PFSK-1 (cell line): ENCODE measurements at regions not wholly inside any gene's neighbourhood (a gene's known extent, or its start where the extent isn't known, plus 50 kb on each side); places are given as distances from the start of the nearest gene placed in this dataset.

ENCODE experiments used
- FOXP2 ChIP-seq: optimal IDR thresholded peaks from 2 replicates; pipeline ENCODE3; 2011; ENCODE audit warnings: borderline replicate concordance, control low read depth, inconsistent platforms; ENCODE audit not compliant: insufficient read depth; ENCODE audit errors: extremely low read length, extremely low read depth
- POLR2AphosphoS5 ChIP-seq: IDR thresholded peaks from 2 replicates; pipeline ENCODE4 v1.6.1; 2012; ENCODE audit warnings: low read depth, mild to moderate bottlenecking, control low read depth, low read length, moderate library complexity
- SIN3A ChIP-seq: IDR thresholded peaks from 2 replicates; pipeline ENCODE4 v1.6.1; 2012; ENCODE audit warnings: mild to moderate bottlenecking, low read length, moderate library complexity, borderline replicate concordance; ENCODE audit not compliant: insufficient read depth
- TAF1 ChIP-seq: IDR thresholded peaks from 2 replicates; pipeline ENCODE4 v1.6.1; 2012; ENCODE audit warnings: low read length, control low read depth, borderline replicate concordance; ENCODE audit not compliant: insufficient read depth
- TF ChIP-seq, protein P1 (sequence below), 2 experiments: IDR thresholded peaks; 2 replicates each; pipeline versions ENCODE4 v1.6.1 to v1.8.0; 2011 to 2012; ENCODE audit warnings: low read depth in 2 of 2, low read length in 2 of 2, control low read depth in 1 of 2, inconsistent platforms in 1 of 2, mild to moderate bottlenecking in 1 of 2, moderate library complexity in 1 of 2; ENCODE audit not compliant: insufficient read depth in 1 of 2

DNA sequence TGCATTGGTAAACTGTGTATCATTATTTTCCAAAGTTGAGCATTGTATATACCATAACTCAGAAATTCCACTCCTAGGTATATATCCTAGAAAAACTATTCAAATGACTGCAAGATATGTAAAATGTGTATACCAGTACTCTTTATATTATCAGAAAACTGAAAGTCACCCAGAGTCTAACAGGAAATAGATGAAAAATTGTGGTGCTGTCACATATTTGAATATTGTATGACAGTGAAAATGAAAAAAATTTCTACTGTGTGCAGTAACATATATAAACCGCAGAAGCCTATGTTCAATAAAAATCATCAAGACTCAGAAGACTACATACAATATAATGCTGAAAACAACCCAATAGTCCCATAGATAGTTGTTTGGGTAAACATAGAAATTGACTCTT, 74.4 kb upstream of the LYPLAL1 start:
- TF ChIP-seq FOXP2 (no peak), TAF1 (no peak), POLR2AphosphoS5 (no peak), SIN3A (no peak)
- TF ChIP-seq, protein P1, sequence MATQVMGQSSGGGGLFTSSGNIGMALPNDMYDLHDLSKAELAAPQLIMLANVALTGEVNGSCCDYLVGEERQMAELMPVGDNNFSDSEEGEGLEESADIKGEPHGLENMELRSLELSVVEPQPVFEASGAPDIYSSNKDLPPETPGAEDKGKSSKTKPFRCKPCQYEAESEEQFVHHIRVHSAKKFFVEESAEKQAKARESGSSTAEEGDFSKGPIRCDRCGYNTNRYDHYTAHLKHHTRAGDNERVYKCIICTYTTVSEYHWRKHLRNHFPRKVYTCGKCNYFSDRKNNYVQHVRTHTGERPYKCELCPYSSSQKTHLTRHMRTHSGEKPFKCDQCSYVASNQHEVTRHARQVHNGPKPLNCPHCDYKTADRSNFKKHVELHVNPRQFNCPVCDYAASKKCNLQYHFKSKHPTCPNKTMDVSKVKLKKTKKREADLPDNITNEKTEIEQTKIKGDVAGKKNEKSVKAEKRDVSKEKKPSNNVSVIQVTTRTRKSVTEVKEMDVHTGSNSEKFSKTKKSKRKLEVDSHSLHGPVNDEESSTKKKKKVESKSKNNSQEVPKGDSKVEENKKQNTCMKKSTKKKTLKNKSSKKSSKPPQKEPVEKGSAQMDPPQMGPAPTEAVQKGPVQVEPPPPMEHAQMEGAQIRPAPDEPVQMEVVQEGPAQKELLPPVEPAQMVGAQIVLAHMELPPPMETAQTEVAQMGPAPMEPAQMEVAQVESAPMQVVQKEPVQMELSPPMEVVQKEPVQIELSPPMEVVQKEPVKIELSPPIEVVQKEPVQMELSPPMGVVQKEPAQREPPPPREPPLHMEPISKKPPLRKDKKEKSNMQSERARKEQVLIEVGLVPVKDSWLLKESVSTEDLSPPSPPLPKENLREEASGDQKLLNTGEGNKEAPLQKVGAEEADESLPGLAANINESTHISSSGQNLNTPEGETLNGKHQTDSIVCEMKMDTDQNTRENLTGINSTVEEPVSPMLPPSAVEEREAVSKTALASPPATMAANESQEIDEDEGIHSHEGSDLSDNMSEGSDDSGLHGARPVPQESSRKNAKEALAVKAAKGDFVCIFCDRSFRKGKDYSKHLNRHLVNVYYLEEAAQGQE (IDR thresholded peaks at IDR 0.05; ENCODE audit: insufficient read depth in 1 of 2, low read depth in 2 of 2, low read length in 2 of 2): no peak

DNA sequence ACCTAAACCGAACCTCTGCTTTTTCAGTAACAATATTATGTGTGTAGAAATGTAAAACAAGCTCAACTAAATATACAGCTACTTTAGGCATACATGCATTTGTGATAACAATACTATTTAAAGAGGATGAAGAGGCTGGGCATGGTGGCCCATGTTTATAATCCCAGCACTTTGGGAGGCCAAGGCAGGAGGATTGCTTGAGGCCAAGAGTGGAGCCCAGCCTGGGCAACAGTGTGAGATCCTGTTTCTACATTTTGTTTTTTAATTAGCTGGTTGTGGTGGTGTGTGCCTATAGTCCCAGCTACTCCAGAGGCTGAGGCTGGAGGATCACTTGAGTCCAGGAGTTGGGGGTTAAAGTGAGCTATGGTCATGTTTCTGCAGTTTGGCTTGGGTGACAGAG, 73.6 kb upstream of the LYPLAL1 start:
- TF ChIP-seq, protein P1 (IDR thresholded peaks at IDR 0.05; ENCODE audit: insufficient read depth in 1 of 2, low read depth in 2 of 2, low read length in 2 of 2): no peak
- TF ChIP-seq FOXP2: no peak
- no peak for TF ChIP-seq TAF1
- TF ChIP-seq SIN3A: no peak

DNA sequence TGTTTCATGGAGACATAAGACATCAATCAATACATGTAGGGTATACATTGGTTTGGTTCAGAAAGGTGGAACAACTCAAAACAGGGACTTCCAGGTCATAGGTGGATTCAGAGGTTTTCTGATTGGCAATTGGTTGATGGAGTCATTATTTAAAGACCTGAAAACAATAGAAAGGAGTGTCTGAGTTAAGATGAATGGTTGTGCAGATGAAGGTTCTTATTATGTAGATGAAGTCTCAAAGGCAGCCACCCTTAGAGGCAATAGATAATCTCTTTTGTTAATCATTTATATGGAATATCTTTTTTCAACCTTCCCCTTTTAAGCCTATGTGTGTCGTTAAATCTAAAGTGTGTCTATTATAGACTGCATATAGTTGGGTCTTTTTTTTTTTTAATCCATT, 67.8 kb upstream of the LYPLAL1 start:
- TF ChIP-seq POLR2AphosphoS5 (no peak), FOXP2 (no peak), SIN3A (no peak), TAF1 (no peak)
- TF ChIP-seq, protein P1 (IDR thresholded peaks at IDR 0.05; ENCODE audit: insufficient read depth in 1 of 2, low read depth in 2 of 2, low read length in 2 of 2): no peak

DNA sequence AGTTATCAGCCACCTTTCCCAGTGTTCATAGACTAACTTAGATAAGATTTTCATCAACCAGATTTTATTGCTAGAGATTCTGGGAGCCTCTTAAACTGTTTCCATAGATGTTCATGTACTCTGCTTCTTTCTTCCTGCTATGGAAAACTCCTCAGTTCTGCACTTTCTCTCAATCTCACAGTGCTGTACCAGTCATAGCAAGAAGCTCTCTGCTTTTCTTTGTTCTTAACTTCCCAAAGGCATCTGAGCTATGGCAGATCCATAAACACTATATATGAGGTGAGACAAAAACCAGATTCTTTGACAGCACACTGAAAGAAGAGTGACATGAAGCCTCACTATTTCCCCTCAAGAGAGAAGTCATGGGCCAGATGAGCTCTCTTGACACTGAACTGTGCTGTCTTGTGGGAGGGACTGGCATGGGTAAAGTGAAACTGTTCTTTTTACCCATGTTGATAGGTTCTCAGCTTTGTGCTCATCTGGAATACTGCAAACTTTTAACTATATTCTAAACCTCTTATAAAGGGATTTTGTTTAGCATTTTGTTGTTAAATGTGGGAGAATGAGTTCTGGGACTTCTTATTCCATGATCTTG, 64.2 kb upstream of the LYPLAL1 start:
- TF ChIP-seq SIN3A (no peak), POLR2AphosphoS5 (no peak), TAF1 (no peak), FOXP2 (no peak)
- TF ChIP-seq, protein P1 (IDR thresholded peaks at IDR 0.05; ENCODE audit: insufficient read depth in 1 of 2, low read depth in 2 of 2, low read length in 2 of 2): no peak

DNA sequence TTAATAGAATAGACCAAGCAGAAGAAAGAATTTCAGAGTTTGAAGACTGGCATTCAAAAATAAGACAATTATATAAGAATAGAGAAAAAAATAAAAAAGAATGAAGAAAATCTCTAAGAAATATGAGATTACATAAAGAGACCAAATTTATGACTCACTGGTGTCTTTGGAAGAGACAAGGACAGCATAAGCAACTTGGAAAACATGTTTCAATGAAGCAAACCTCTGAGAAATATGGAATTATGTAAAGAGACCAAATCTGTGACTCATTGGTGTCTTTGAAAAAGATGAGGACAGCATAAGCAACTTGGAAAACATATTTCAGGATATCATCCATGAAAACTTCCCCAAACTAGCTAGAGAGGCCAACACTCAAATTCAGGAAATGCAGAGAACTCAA, 60.4 kb upstream of the LYPLAL1 start:
- TF ChIP-seq, protein P1 (IDR thresholded peaks at IDR 0.05; ENCODE audit: insufficient read depth in 1 of 2, low read depth in 2 of 2, low read length in 2 of 2): no peak
- TF ChIP-seq SIN3A: no peak
- TF ChIP-seq POLR2AphosphoS5: no peak
- TF ChIP-seq FOXP2: no peak
- no peak for TF ChIP-seq TAF1
